ENCODE measurements at regions not wholly inside any gene's neighbourhood (a gene's known extent, or its start where the extent isn't known, plus 50 kb on each side); places are given as distances from the start of the nearest gene placed in this dataset.
A peak's percentile ranks its signal among the peaks of the same experiment; 100 is the strongest.

GRCh38 chr4:124573056-124573455 lies 139.5 kb downstream of the ANKRD50 start:
- DNase-seq (ENCODE audit: low spot score in 2 of 2) (no peak), ATAC-seq (no peak)
- Mint-ChIP-seq H3K27ac (no peak overlapping the region), H3K36me3 (peaks cover 5% of the 10 kb centered on the region), H3K4me1 (no peaks in the 10 kb centered on the region), H3K4me3 (no peak overlapping the region), H3K9me3 (peaks cover 10% of the 10 kb centered on the region)

GRCh38 chr4:124579896-124580295 lies 132.6 kb downstream of the ANKRD50 start:
- no peak overlapping the region for H3K27ac Mint-ChIP-seq
- H3K4me1 Mint-ChIP-seq, result no peaks in the 10 kb centered on the region
- peaks cover 18% of the 10 kb centered on the region for H3K9me3 Mint-ChIP-seq
- no peak for ATAC-seq
- H3K36me3 Mint-ChIP-seq, result peaks cover 1% of the 10 kb centered on the region
- no peak overlapping the region for H3K4me3 Mint-ChIP-seq
- DNase-seq (ENCODE audit: low spot score in 2 of 2), result no peak

GRCh38 chr4:124583797-124584196 lies 128.7 kb downstream of the ANKRD50 start:
- peaks cover 22% of the 10 kb centered on the region for H3K9me3 Mint-ChIP-seq
- H3K4me3 Mint-ChIP-seq, result no peak overlapping the region
- ATAC-seq (no peak), DNase-seq (ENCODE audit: low spot score in 2 of 2) (no peak)
- H3K4me1 Mint-ChIP-seq, result no peaks in the 10 kb centered on the region
- H3K27ac Mint-ChIP-seq, result no peak overlapping the region
- no peaks in the 10 kb centered on the region for H3K36me3 Mint-ChIP-seq

GRCh38 chr4:124589786-124590185 lies 122.7 kb downstream of the ANKRD50 start:
- H3K4me1 Mint-ChIP-seq, result no peaks in the 10 kb centered on the region
- ATAC-seq (no peak), DNase-seq (ENCODE audit: low spot score in 2 of 2) (no peak)
- no peak overlapping the region for H3K27ac Mint-ChIP-seq
- H3K9me3 Mint-ChIP-seq, result peaks cover 15% of the 10 kb centered on the region
- no peaks in the 10 kb centered on the region for H3K36me3 Mint-ChIP-seq
- H3K4me3 Mint-ChIP-seq, result no peak overlapping the region

- Mint-ChIP-seq H3K4me1 (no peaks in the 10 kb centered on the region), H3K9me3 (peaks cover 10% of the 10 kb centered on the region), H3K27ac (no peak overlapping the region), H3K36me3 (no peaks in the 10 kb centered on the region), H3K4me3 (no peak overlapping the region)
- ATAC-seq, result peak; percentile 36
- no peak for DNase-seq (ENCODE audit: low spot score in 2 of 2)
Observed at GRCh38 chr4:124590480-124590879, 122.1 kb downstream of the ANKRD50 start.

- no peak overlapping the region for H3K27ac Mint-ChIP-seq
- H3K4me1 Mint-ChIP-seq, result no peaks in the 10 kb centered on the region
- ATAC-seq (no peak), DNase-seq (ENCODE audit: low spot score in 2 of 2) (no peak)
- H3K4me3 Mint-ChIP-seq, result no peak overlapping the region
- H3K9me3 Mint-ChIP-seq, result peaks cover 6% of the 10 kb centered on the region
- H3K36me3 Mint-ChIP-seq, result no peaks in the 10 kb centered on the region
Observed at GRCh38 chr4:124591637-124592036, 120.9 kb downstream of the ANKRD50 start.

GRCh38 chr4:124593494-124593893 lies 119.0 kb downstream of the ANKRD50 start:
- peaks cover 3% of the 10 kb centered on the region for H3K9me3 Mint-ChIP-seq
- no peak for DNase-seq (ENCODE audit: low spot score in 2 of 2)
- no peak overlapping the region for H3K27ac Mint-ChIP-seq
- no peak overlapping the region for H3K4me3 Mint-ChIP-seq
- H3K4me1 Mint-ChIP-seq, result no peaks in the 10 kb centered on the region
- no peak for ATAC-seq
- H3K36me3 Mint-ChIP-seq, result no peaks in the 10 kb centered on the region

GRCh38 chr4:124594945-124595344 lies 117.6 kb downstream of the ANKRD50 start:
- Mint-ChIP-seq H3K4me1 (no peaks in the 10 kb centered on the region), H3K9me3 (peaks cover 3% of the 10 kb centered on the region), H3K36me3 (no peaks in the 10 kb centered on the region), H3K4me3 (no peak overlapping the region), H3K27ac (no peak overlapping the region)
- no peak for ATAC-seq
- no peak for DNase-seq (ENCODE audit: low spot score in 2 of 2)

GRCh38 chr4:124596816-124597215 lies 115.7 kb downstream of the ANKRD50 start:
- ATAC-seq (no peak), DNase-seq (ENCODE audit: low spot score in 2 of 2) (no peak)
- Mint-ChIP-seq H3K9me3 (peaks cover 3% of the 10 kb centered on the region), H3K4me1 (no peaks in the 10 kb centered on the region), H3K27ac (no peak overlapping the region), H3K36me3 (no peaks in the 10 kb centered on the region), H3K4me3 (no peak overlapping the region)

GRCh38 chr4:124610211-124610610 lies 102.3 kb downstream of the ANKRD50 start:
- ATAC-seq, result no peak
- no peak for DNase-seq (ENCODE audit: low spot score in 2 of 2)
- no peaks in the 10 kb centered on the region for H3K36me3 Mint-ChIP-seq

More at GRCh38 chr4:124610211-124610610, 102.3 kb downstream of the ANKRD50 start:
- Mint-ChIP-seq H3K9me3 (peaks cover 10% of the 10 kb centered on the region), H3K4me1 (no peaks in the 10 kb centered on the region), H3K27ac (no peak overlapping the region), H3K4me3 (no peak overlapping the region)

Data from stimulated activated effector memory CD8-positive, alpha-beta T cell treated with anti-CD3 and anti-CD28 coated beads, Interleukin-12 subunit alpha, Interleukin-12 subunit beta, amount 100 ng/mL, for 72 hours (primary cell).